PFSK-1 (cell line): ENCODE measurements at regions not wholly inside any gene's neighbourhood (a gene's known extent, or its start where the extent isn't known, plus 50 kb on each side); places are given as distances from the start of the nearest gene placed in this dataset.

Experiments used
- POLR2AphosphoS5 ChIP-seq: IDR thresholded peaks from 2 replicates; pipeline ENCODE4 v1.6.1; 2012; ENCODE audit warnings: low read depth, mild to moderate bottlenecking, control low read depth, low read length, moderate library complexity
- SIN3A ChIP-seq: IDR thresholded peaks from 2 replicates; pipeline ENCODE4 v1.6.1; 2012; ENCODE audit warnings: mild to moderate bottlenecking, low read length, moderate library complexity, borderline replicate concordance; ENCODE audit not compliant: insufficient read depth
- TF ChIP-seq, protein P1 (sequence below), 2 experiments: IDR thresholded peaks; 2 replicates each; pipeline versions ENCODE4 v1.6.1 to v1.8.0; 2011 to 2012; ENCODE audit warnings: low read depth in 2 of 2, low read length in 2 of 2, control low read depth in 1 of 2, inconsistent platforms in 1 of 2, mild to moderate bottlenecking in 1 of 2, moderate library complexity in 1 of 2; ENCODE audit not compliant: insufficient read depth in 1 of 2

GRCh38 chr18:64330161-64330560 is 181.3 kb upstream of the LINC00305 start:
- TF ChIP-seq SIN3A (no peak), POLR2AphosphoS5 (no peak)
- TF ChIP-seq, protein P1, sequence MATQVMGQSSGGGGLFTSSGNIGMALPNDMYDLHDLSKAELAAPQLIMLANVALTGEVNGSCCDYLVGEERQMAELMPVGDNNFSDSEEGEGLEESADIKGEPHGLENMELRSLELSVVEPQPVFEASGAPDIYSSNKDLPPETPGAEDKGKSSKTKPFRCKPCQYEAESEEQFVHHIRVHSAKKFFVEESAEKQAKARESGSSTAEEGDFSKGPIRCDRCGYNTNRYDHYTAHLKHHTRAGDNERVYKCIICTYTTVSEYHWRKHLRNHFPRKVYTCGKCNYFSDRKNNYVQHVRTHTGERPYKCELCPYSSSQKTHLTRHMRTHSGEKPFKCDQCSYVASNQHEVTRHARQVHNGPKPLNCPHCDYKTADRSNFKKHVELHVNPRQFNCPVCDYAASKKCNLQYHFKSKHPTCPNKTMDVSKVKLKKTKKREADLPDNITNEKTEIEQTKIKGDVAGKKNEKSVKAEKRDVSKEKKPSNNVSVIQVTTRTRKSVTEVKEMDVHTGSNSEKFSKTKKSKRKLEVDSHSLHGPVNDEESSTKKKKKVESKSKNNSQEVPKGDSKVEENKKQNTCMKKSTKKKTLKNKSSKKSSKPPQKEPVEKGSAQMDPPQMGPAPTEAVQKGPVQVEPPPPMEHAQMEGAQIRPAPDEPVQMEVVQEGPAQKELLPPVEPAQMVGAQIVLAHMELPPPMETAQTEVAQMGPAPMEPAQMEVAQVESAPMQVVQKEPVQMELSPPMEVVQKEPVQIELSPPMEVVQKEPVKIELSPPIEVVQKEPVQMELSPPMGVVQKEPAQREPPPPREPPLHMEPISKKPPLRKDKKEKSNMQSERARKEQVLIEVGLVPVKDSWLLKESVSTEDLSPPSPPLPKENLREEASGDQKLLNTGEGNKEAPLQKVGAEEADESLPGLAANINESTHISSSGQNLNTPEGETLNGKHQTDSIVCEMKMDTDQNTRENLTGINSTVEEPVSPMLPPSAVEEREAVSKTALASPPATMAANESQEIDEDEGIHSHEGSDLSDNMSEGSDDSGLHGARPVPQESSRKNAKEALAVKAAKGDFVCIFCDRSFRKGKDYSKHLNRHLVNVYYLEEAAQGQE (IDR thresholded peaks at IDR 0.05; ENCODE audit: insufficient read depth in 1 of 2, low read depth in 2 of 2, low read length in 2 of 2), result no peak
